LNCAP (cell line): ENCODE measurements at regions not wholly inside any gene's neighbourhood (a gene's known extent, or its start where the extent isn't known, plus 50 kb on each side); places are given as distances from the start of the nearest gene placed in this dataset.

Experiments used
- CTCF ChIP-seq: fragments of 450-650 bp; IDR thresholded peaks from 2 replicates; pipeline ENCODE4 v1.5.1; 2017; ENCODE audit warnings: mild to moderate bottlenecking

GRCh38 chr3:191624299-191624698 lies 163.3 kb downstream of the PYDC2 start:
- no peak for TF ChIP-seq CTCF

GRCh38 chr3:191627064-191627463 lies 166.1 kb downstream of the PYDC2 start:
- TF ChIP-seq CTCF = no peak

GRCh38 chr3:191628571-191628970 lies 167.6 kb downstream of the PYDC2 start:
- no peak for TF ChIP-seq CTCF

- TF ChIP-seq CTCF = no peak
Measured at GRCh38 chr3:191631496-191631895, 170.5 kb downstream of the PYDC2 start.

- TF ChIP-seq CTCF = no peak
Measured at GRCh38 chr3:191634902-191635301, 173.9 kb downstream of the PYDC2 start.

- TF ChIP-seq CTCF = no peak
Measured at GRCh38 chr3:191637611-191638010, 176.6 kb downstream of the PYDC2 start.

- TF ChIP-seq CTCF = no peak
Measured at GRCh38 chr3:191641789-191642188, 180.8 kb downstream of the PYDC2 start.

GRCh38 chr3:191644291-191644690 lies 183.3 kb downstream of the PYDC2 start:
- TF ChIP-seq CTCF = no peak
